HG02678 (cell line): ENCODE measurements at regions not wholly inside any gene's neighbourhood (a gene's known extent, or its start where the extent isn't known, plus 50 kb on each side); places are given as distances from the start of the nearest gene placed in this dataset.
"Not testable (repeated sequence)": the region's sequence is repeated elsewhere in the genome, so short reads cannot be mapped to it uniquely, and the experiment has no call there.

Experiments
- ATAC-seq: cut with Tn5 transposase; IDR thresholded peaks from one replicate; pipeline ENCODE4 v1.9.1; 2021; ENCODE audit warnings: mild to moderate bottlenecking, moderate library complexity; ENCODE audit not compliant: unreplicated experiment

DNA sequence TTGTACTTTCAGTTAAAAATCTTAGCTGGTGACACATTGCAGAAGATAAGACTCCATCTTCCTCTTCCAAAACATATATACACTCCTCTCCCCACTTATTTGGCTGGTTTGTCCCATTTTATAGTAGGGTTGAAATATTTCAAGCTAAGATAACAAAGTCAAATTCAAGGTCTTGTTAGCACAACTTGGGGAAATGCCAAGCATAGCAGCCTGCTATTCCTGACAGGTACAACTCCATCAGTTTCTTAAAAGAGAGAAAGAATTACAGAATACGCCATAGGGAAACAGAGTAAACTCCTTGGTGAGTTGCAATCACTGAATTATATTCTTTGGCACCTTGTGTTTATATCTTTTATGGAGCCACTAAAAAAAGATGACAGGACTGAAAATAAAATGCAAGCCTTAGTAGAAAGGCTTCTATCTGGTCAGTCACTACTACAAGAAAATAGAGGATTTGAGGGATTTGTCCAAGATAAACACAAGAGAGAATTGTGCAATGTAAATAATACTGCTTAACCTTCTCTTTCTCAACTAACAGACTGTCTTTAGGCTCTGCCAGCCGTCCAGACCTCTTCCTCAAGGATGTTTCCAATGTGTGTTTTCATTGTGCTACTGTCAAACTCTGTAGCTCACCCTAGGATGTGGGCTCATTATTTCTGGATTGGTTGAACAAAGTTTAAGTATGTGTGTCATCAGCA is 170.3 kb downstream of the VEGFC start:
- ATAC-seq: no peak

DNA sequence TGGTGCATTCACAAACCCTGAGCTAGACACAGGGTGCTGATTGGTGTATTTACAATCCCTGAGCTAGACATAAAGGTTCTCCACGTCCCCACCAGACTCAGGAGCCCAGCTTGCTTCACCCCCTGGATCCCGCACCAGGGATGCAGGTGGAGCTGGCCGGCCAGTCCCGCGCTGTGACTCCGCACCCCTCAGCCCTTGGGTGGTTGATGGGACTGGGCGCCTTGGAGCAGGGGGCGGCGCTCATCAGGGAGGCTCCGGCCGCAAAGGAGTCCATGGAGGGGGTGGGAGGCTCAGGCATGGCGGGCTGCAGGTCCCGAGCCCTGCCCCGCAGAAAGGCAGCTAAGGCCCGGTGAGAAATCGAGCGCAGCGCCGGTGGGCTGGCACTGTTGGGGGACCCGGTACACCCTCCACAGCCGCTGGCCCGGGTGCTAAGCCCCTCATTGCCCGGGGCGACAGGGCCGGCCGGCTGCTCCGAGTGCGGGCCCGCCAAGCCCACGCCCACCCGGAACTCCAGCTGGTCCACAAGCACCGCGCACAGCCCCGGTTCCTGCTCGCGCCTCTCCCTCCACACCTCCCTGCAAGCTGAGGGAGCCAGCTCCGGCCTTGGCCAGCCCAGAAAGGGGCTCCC is 167.6 kb downstream of the VEGFC start:
- not testable (repeated sequence) for ATAC-seq

- no peak for ATAC-seq
Measured at GRCh38 chr4:176627916-176628315, 164.8 kb downstream of the VEGFC start.

GRCh38 chr4:176631611-176632010 is 161.1 kb downstream of the VEGFC start:
- no peak for ATAC-seq
